K562 (cell line): ENCODE measurements at regions not wholly inside any gene's neighbourhood (a gene's known extent, or its start where the extent isn't known, plus 50 kb on each side); places are given as distances from the start of the nearest gene placed in this dataset.

ENCODE experiments used
- BHLHE40 ChIP-seq: IDR thresholded peaks from 2 replicates; pipeline ENCODE4 v1.6.1; 2011; ENCODE audit warnings: low read length, improper control_type of control experiment
- E2F1 ChIP-seq: sonication (generic); formaldehyde crosslinking; IDR thresholded peaks from 2 replicates; pipeline ENCODE4 v1.8.1; 2023; ENCODE audit warnings: mild to moderate bottlenecking, missing genetic modification reagents, moderate library complexity
- POLR2AphosphoS2 ChIP-seq: IDR thresholded peaks from 2 replicates; pipeline ENCODE4 v1.6.1; 2012; ENCODE audit warnings: low read length, improper control_type of control experiment
- RREB1 ChIP-seq: fragments of 250-450 bp; sonication (Bioruptor Pico); IDR thresholded peaks from 2 replicates; pipeline ENCODE4 v1.4.0; 2020
- USF2 ChIP-seq: sonication (generic); formaldehyde crosslinking; IDR thresholded peaks from 2 replicates; pipeline ENCODE4 v1.5.0; 2020; ENCODE audit warnings: missing genetic modification reagents
- ZKSCAN1 ChIP-seq: fragments of 150-350 bp; IDR thresholded peaks from 2 replicates; pipeline ENCODE4 v1.6.1; 2016; ENCODE audit warnings: low read depth, low read length

- TF ChIP-seq POLR2AphosphoS2 (no peak), BHLHE40 (no peak), E2F1 (CRISPR knock-in tag) (no peak), USF2 (no peak), ZKSCAN1 (no peak), RREB1 (CRISPR knock-in tag) (no peak)
Measured at GRCh38 chr2:44112096-44112495, 56.6 kb upstream of the PPM1B start.
